HL-60 (cell line): ENCODE measurements at regions not wholly inside any gene's neighbourhood (a gene's known extent, or its start where the extent isn't known, plus 50 kb on each side); places are given as distances from the start of the nearest gene placed in this dataset.

Experiments
- DNase-seq, 2 experiments: peaks; one replicate each; pipeline ENCODE4 v3.0.0-alpha.2; 2010 to 2020; ENCODE audit warnings: low read depth in 1 of 2, low spot score in 1 of 2
- H3K27ac ChIP-seq: fragments of 250-450 bp; sonication (Bioruptor Pico); replicated peaks from 2 replicates; pipeline ENCODE4 v1.5.1; 2020; ENCODE audit warnings: mild to moderate bottlenecking, moderate library complexity
- H3K27me3 ChIP-seq: fragments of 250-450 bp; sonication (Bioruptor Pico); 2 replicates; pipeline ENCODE4 v1.5.1; 2021; ENCODE audit warnings: mild to moderate bottlenecking, moderate library complexity; ENCODE audit not compliant: insufficient read depth, poor library complexity, severe bottlenecking
- H3K4me3 ChIP-seq: replicated peaks from 2 replicates; pipeline ENCODE4 v1.5.1; 2011; ENCODE audit warnings: mild to moderate bottlenecking, control low read depth, low read length; ENCODE audit not compliant: insufficient read depth
- GABPA ChIP-seq: IDR thresholded peaks from 2 replicates; pipeline ENCODE4 v1.6.1; 2012; ENCODE audit warnings: low read depth
- POLR2AphosphoS5 ChIP-seq: IDR thresholded peaks from 2 replicates; pipeline ENCODE4 v1.6.1; 2012; ENCODE audit warnings: low read depth
- SPI1 ChIP-seq: IDR thresholded peaks from 2 replicates; pipeline ENCODE4 v1.6.1; 2012; ENCODE audit warnings: low read depth, mild to moderate bottlenecking, borderline replicate concordance
- TF ChIP-seq, protein P1 (sequence below): IDR thresholded peaks from one replicate; pipeline ENCODE4 v1.5.1; 2011; ENCODE audit warnings: low read length, control low read depth, inconsistent platforms; ENCODE audit not compliant: insufficient read depth
- TF ChIP-seq, protein P2 (sequence below): IDR thresholded peaks from 2 replicates; pipeline ENCODE4 v1.6.1; 2012; ENCODE audit warnings: low read depth; ENCODE audit not compliant: insufficient replicate concordance

DNA sequence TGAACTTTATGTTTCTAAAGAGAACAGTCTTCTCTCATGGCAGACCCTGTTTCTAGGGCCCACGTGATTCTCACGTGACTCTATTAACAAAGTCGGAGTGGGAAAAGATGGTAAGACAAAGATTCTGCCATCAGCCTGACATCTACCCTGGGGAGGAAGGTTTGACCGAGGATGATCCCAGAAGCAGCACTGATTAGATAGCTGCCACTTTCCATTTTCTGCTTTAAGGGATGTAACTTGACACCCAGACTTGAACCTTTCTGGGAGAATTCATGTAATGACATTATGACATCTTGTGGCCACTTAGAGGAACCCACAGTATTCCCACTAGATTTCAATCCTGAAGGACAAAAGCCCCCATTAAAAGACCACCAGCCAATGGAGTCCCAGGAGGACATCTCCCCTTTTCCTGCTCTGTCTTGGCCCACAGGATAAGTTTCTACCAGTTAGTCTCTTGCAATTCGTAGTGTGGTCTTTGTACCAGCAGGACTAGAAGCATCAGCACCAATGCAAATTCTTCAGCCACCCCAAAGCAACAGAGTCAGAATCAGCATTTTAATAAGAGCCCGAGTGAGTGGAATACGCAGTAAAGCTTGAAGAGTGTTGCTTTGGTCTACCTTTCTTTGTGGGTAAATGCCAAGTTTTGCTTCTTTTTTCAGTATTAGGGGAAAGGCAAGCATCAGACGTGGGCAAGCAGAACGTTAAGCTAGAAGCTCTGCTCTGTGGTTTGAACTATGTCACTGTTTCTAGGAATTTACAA lies 480.5 kb upstream of the PROK2 start:
- Histone ChIP-seq H3K27ac (no peak overlapping the region), H3K4me3 (no peak overlapping the region), H3K27me3 (no peaks in the 10 kb centered on the region)
- DNase-seq = no peak
- TF ChIP-seq, protein P1, sequence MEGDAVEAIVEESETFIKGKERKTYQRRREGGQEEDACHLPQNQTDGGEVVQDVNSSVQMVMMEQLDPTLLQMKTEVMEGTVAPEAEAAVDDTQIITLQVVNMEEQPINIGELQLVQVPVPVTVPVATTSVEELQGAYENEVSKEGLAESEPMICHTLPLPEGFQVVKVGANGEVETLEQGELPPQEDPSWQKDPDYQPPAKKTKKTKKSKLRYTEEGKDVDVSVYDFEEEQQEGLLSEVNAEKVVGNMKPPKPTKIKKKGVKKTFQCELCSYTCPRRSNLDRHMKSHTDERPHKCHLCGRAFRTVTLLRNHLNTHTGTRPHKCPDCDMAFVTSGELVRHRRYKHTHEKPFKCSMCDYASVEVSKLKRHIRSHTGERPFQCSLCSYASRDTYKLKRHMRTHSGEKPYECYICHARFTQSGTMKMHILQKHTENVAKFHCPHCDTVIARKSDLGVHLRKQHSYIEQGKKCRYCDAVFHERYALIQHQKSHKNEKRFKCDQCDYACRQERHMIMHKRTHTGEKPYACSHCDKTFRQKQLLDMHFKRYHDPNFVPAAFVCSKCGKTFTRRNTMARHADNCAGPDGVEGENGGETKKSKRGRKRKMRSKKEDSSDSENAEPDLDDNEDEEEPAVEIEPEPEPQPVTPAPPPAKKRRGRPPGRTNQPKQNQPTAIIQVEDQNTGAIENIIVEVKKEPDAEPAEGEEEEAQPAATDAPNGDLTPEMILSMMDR = no peak
- TF ChIP-seq, protein P2, sequence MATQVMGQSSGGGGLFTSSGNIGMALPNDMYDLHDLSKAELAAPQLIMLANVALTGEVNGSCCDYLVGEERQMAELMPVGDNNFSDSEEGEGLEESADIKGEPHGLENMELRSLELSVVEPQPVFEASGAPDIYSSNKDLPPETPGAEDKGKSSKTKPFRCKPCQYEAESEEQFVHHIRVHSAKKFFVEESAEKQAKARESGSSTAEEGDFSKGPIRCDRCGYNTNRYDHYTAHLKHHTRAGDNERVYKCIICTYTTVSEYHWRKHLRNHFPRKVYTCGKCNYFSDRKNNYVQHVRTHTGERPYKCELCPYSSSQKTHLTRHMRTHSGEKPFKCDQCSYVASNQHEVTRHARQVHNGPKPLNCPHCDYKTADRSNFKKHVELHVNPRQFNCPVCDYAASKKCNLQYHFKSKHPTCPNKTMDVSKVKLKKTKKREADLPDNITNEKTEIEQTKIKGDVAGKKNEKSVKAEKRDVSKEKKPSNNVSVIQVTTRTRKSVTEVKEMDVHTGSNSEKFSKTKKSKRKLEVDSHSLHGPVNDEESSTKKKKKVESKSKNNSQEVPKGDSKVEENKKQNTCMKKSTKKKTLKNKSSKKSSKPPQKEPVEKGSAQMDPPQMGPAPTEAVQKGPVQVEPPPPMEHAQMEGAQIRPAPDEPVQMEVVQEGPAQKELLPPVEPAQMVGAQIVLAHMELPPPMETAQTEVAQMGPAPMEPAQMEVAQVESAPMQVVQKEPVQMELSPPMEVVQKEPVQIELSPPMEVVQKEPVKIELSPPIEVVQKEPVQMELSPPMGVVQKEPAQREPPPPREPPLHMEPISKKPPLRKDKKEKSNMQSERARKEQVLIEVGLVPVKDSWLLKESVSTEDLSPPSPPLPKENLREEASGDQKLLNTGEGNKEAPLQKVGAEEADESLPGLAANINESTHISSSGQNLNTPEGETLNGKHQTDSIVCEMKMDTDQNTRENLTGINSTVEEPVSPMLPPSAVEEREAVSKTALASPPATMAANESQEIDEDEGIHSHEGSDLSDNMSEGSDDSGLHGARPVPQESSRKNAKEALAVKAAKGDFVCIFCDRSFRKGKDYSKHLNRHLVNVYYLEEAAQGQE = no peak
- TF ChIP-seq POLR2AphosphoS5 (no peak), GABPA (no peak), SPI1 (no peak)

DNA sequence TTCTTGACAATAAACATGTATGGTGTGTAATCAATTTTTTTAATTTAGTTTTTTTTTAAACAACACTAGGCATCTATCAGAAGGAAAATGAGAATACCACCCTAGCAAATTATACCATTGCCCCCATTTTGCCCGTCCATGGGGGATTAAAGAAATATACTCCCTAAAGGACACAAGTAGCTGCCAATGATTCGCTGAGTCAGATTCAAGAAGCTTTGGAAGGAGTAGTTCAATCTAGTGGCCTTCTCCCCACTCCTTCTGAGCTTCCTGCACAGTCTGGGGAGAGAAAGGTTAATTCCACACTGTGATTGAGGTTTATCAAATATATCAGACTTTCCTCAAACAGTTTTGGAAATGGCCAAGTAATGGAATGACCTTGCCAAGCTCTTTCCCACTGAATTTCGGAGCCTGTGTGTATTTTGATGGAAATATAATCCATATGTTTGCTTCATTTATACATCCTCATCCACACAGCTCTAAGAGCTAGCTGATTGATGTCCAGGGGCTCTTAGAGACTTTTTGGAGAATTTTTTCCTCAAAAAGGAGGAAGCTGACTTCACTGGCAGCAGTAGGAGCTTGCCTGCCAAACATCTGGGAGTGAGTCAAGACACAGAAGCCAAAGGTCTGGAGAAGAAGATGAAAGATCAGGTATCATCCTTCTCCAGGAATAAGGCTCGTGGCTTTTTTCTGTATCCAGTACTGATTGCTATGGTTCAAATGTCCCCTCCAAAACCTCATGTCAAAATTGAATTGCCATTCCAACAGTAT lies 478.5 kb upstream of the PROK2 start:
- TF ChIP-seq POLR2AphosphoS5 = no peak
- TF ChIP-seq, protein P1 = no peak
- TF ChIP-seq GABPA = no peak
- TF ChIP-seq, protein P2 = no peak
- TF ChIP-seq SPI1 = no peak
- DNase-seq = no peak
- H3K4me3 ChIP-seq = no peak overlapping the region
- H3K27ac ChIP-seq = no peak overlapping the region
- H3K27me3 ChIP-seq = no peaks in the 10 kb centered on the region

DNA sequence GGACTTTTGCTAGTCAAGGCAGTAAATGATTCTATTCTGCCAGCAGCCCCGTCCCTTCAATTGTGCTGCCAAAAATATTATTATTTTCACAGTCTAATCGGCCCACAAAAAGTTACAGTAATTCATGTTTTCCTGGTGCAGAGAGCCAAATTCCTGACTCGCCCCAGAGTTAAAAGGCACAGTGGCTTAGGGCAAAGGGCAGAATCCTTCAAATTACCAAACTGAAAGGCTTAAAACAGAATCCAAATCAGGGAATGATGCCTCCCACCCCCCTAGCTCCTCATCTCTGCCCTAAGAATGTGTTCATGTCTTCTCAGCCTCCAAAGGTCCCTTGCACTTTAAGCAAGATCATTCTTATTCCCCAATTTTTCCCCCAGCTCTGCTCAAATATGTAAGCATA lies 477.8 kb upstream of the PROK2 start:
- H3K27me3 ChIP-seq = no peaks in the 10 kb centered on the region
- no peak overlapping the region for H3K4me3 ChIP-seq
- TF ChIP-seq, protein P1 = no peak
- TF ChIP-seq GABPA (no peak), POLR2AphosphoS5 (no peak), SPI1 (no peak)
- TF ChIP-seq, protein P2 = no peak
- no peak overlapping the region for H3K27ac ChIP-seq
- no peak for DNase-seq
